CD8-positive, alpha-beta memory T cell (primary cell): ENCODE measurements at regions not wholly inside any gene's neighbourhood (a gene's known extent, or its start where the extent isn't known, plus 50 kb on each side); places are given as distances from the start of the nearest gene placed in this dataset.
A peak's percentile ranks its signal among the peaks of the same experiment; 100 is the strongest.
"Not testable (repeated sequence)": the region's sequence is repeated elsewhere in the genome, so short reads cannot be mapped to it uniquely, and the experiment has no call there.

Experiments used
- CTCF ChIA-PET: fragments of 350-600 bp; sonication (Branson Sonifier 250); formaldehyde crosslinking; loops from one replicate; lab custom pipeline; 2021; ENCODE audit warnings: antibody characterized with exemption; lab: Charles Lee
- POLR2A ChIA-PET: fragments of 350-600 bp; sonication (Branson Sonifier 250); formaldehyde crosslinking; loops from one replicate; lab custom pipeline; 2021; ENCODE audit warnings: antibody characterized with exemption; lab: Charles Lee
- DNase-seq, 5 donors: peaks; one replicate each; pipeline versions ENCODE4 v3.0.0 to v3.0.0-alpha.2; 2020 to 2022; ENCODE audit warnings: mixed read lengths in 1 of 5
- H3K27ac ChIP-seq: one replicate; pipeline ENCODE4 v1.7.0; 2013; ENCODE audit warnings: low read depth, mild to moderate bottlenecking, low read length, moderate library complexity
- H3K27me3 ChIP-seq: 2 replicates; pipeline ENCODE4 v1.7.0; 2013; ENCODE audit warnings: low read length, mild to moderate bottlenecking; ENCODE audit not compliant: insufficient read depth, poor library complexity, severe bottlenecking
- H3K36me3 ChIP-seq: 2 replicates; pipeline ENCODE4 v1.7.0; 2013; ENCODE audit warnings: mild to moderate bottlenecking, low read length, moderate library complexity; ENCODE audit not compliant: insufficient read depth
- H3K4me1 ChIP-seq: 2 replicates; pipeline ENCODE4 v1.7.0; 2013; ENCODE audit warnings: mild to moderate bottlenecking, low read length, moderate library complexity; ENCODE audit not compliant: insufficient read depth
- H3K4me3 ChIP-seq: 2 replicates; pipeline ENCODE4 v1.7.0; 2013; ENCODE audit warnings: mild to moderate bottlenecking, low read length
- H3K9me3 ChIP-seq: 2 replicates; pipeline ENCODE4 v1.7.0; 2013; ENCODE audit warnings: mild to moderate bottlenecking, low read length
- H3K27ac Mint-ChIP-seq, 8 donors: one replicate each; pipeline ENCODE4 v1.8.0; 2020 to 2021; ENCODE audit warnings: mixed read lengths in 8 of 8, mild to moderate bottlenecking in 6 of 8, inconsistent platforms in 3 of 8, moderate library complexity in 3 of 8
- H3K27me3 Mint-ChIP-seq, 2 donors: one replicate each; pipeline ENCODE4 v1.8.0; 2020 to 2021; ENCODE audit warnings: mixed read lengths in 2 of 2, mild to moderate bottlenecking in 1 of 2, moderate library complexity in 1 of 2
- H3K36me3 Mint-ChIP-seq, 3 donors: one replicate each; pipeline ENCODE4 v1.8.0; 2020 to 2021; ENCODE audit warnings: mixed read lengths in 3 of 3, inconsistent platforms in 1 of 3, mild to moderate bottlenecking in 1 of 3
- H3K4me1 Mint-ChIP-seq, 3 donors: one replicate each; pipeline ENCODE4 v1.8.0; 2020 to 2021; ENCODE audit warnings: mixed read lengths in 3 of 3, inconsistent platforms in 1 of 3, mild to moderate bottlenecking in 1 of 3
- H3K4me3 Mint-ChIP-seq, 7 donors: one replicate each; pipeline ENCODE4 v1.8.0; 2020 to 2021; ENCODE audit warnings: mixed read lengths in 7 of 7, mild to moderate bottlenecking in 6 of 7, moderate library complexity in 4 of 7, inconsistent platforms in 2 of 7
- H3K9me3 Mint-ChIP-seq, 5 donors: one replicate each; pipeline ENCODE4 v1.8.0; 2020 to 2022; ENCODE audit warnings: mixed read lengths in 5 of 5, mild to moderate bottlenecking in 3 of 5, moderate library complexity in 2 of 5, inconsistent platforms in 1 of 5

DNA sequence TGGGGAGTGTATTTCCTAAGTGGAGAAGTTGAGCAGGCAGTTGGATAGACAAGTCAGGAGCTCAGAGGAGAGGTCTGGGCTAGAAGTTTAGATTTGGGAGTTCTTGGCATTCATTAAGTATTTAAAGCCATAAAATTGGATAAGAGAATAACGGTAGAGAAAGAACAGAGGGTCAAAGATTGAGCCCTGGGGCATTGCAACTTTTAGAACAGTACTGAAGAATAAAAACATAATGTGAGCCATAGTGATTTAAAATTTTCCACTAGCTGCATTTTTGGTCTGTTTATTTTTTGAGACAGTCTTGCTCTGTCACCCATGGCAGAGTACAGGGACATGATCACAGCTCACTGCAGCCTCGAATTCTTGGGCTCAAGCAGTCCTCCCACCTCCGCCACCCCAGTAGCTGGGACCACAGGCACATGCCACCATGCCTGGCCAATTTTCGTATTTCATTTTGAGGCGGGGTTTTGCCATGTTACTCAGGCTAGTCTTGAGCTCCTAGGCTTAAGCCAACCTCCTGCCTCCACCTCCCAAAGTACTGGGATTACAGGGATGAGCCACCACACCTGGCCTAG is 85.9 kb upstream of the SOX13 start:
- Histone ChIP-seq H3K9me3 (no peaks in the 10 kb centered on the region), H3K4me1 (no peaks in the 10 kb centered on the region), H3K27ac (no peak overlapping the region), H3K4me3 (no peak overlapping the region), H3K27me3 (no peaks in the 10 kb centered on the region), H3K36me3 (no peaks in the 10 kb centered on the region)
- H3K27me3 Mint-ChIP-seq = peaks cover 1 to 14% of the 10 kb centered on the region in 2 donors
- no peaks in the 10 kb centered on the region for H3K9me3 Mint-ChIP-seq
- H3K4me1 Mint-ChIP-seq = peaks cover 0 to 2% (median 0%) of the 10 kb centered on the region in 3 donors
- H3K27ac Mint-ChIP-seq = no peak overlapping the region
- CTCF ChIA-PET = interaction anchor here (1.4 kb wide), 1 partner anchor 114 kb away, joined by 3 read pairs; no protein-coding TSS in a partner anchor
- no peaks in the 10 kb centered on the region for H3K36me3 Mint-ChIP-seq
- no peak overlapping the region for H3K4me3 Mint-ChIP-seq
- no peak for DNase-seq
- POLR2A ChIA-PET = no interaction called here

DNA sequence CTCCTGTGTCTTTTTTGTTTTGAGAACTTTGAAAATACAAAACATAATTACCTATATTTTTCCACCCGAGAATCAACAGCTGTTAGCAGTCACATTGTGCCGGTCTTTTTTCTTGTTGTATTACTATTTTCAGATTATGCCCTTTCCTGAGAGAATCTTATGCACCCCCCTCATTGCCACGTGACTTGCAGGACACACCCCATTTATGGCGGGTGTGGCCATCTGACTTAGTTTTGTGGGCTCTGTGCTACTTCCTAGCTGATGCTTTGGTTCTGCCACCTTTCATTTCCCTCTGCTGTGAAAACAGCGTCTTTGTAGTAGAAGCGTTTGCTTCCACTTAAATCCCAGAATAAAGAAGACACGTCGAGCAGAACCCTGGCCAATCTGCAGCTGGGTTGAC is 82.8 kb upstream of the SOX13 start:
- CTCF ChIA-PET = no interaction called here

DNA sequence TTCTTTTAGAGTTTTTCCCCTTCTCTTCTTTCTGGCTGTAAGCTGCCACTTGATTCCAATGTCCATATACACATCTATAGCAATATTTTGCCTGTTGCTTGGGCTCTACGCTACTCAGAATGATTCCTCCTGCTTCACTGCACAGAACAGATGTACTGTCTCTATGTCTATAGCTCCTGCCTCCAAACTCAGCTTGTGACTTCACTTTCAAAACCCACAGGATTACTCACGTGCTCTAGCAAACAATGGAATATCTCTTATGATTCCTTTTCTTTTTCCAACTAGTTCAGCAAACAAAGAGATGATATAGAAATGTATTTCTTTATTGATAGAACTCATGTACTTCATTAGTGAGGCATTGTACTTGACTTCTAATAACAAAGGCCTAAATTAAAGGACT is 80.5 kb upstream of the SOX13 start:
- Histone ChIP-seq H3K27ac (no peak overlapping the region), H3K9me3 (no peaks in the 10 kb centered on the region), H3K4me1 (no peaks in the 10 kb centered on the region), H3K36me3 (no peaks in the 10 kb centered on the region), H3K27me3 (no peaks in the 10 kb centered on the region), H3K4me3 (no peak overlapping the region)
- Mint-ChIP-seq H3K4me3 (no peak overlapping the region), H3K4me1 (peaks cover 0 to 2% (median 0%) of the 10 kb centered on the region in 3 donors), H3K27ac (no peak overlapping the region), H3K9me3 (no peaks in the 10 kb centered on the region), H3K36me3 (no peaks in the 10 kb centered on the region), H3K27me3 (peaks cover 5 to 39% of the 10 kb centered on the region in 2 donors)
- ChIA-PET POLR2A (no interaction called here), CTCF (no interaction called here)
- no peak for DNase-seq

More for the DNA sequence above, 82.8 kb upstream of the SOX13 start:
- Mint-ChIP-seq H3K4me3 (no peak overlapping the region), H3K9me3 (no peaks in the 10 kb centered on the region), H3K36me3 (no peaks in the 10 kb centered on the region), H3K27ac (no peak overlapping the region), H3K27me3 (peaks cover 0 to 28% of the 10 kb centered on the region in 2 donors), H3K4me1 (peaks cover 0 to 2% (median 0%) of the 10 kb centered on the region in 3 donors)
- Histone ChIP-seq H3K4me3 (no peak overlapping the region), H3K4me1 (no peaks in the 10 kb centered on the region), H3K9me3 (no peaks in the 10 kb centered on the region), H3K27me3 (no peaks in the 10 kb centered on the region), H3K27ac (no peak overlapping the region), H3K36me3 (no peaks in the 10 kb centered on the region)
- no peak for DNase-seq
- POLR2A ChIA-PET = no interaction called here

GRCh38 chr1:203993256-203993655 is 79.7 kb upstream of the SOX13 start:
- H3K4me3 Mint-ChIP-seq = no peak overlapping the region
- Histone ChIP-seq H3K36me3 (no peaks in the 10 kb centered on the region), H3K27ac (no peak overlapping the region), H3K4me3 (no peak overlapping the region), H3K27me3 (no peaks in the 10 kb centered on the region), H3K4me1 (no peaks in the 10 kb centered on the region), H3K9me3 (no peaks in the 10 kb centered on the region)
- ChIA-PET CTCF (no interaction called here), POLR2A (no interaction called here)
- no peak overlapping the region for H3K27ac Mint-ChIP-seq
- peaks cover 0 to 2% (median 0%) of the 10 kb centered on the region in 3 donors for H3K4me1 Mint-ChIP-seq
- H3K27me3 Mint-ChIP-seq = peaks cover 8 to 43% of the 10 kb centered on the region in 2 donors
- DNase-seq = no peak
- no peaks in the 10 kb centered on the region for H3K9me3 Mint-ChIP-seq
- H3K36me3 Mint-ChIP-seq = no peaks in the 10 kb centered on the region

DNA sequence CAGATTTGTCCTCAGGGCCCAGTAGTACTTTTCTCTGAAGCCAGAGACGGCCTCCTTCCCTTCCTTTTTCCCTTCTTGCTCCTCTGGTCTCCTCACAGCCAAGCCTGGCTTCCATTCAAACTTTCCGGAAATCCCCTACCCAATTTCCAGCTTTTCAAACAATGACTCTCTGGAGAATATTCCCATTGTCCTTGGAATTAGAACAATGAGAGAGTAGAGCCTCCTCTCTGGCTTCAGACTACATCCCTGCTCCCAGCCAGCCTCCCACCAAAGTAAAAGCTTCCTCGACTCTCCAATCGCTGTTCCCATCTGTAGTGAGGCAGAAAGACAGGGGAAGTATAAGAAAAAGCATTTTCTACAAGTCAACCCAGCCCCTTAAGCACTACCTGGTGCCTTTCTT is 77.7 kb upstream of the SOX13 start:
- H3K9me3 ChIP-seq = no peaks in the 10 kb centered on the region
- Mint-ChIP-seq H3K27me3 (peaks cover 8 to 43% of the 10 kb centered on the region in 2 donors), H3K9me3 (peaks cover 0 to 3% (median 1%) of the 10 kb centered on the region in 5 donors), H3K36me3 (peaks cover 0 to 5% (median 0%) of the 10 kb centered on the region in 3 donors), H3K4me3 (no peak overlapping the region), H3K27ac (no peak overlapping the region), H3K4me1 (peaks cover 0 to 2% (median 2%) of the 10 kb centered on the region in 3 donors)
- H3K4me1 ChIP-seq = no peaks in the 10 kb centered on the region
- no peaks in the 10 kb centered on the region for H3K36me3 ChIP-seq
- H3K4me3 ChIP-seq = no peak overlapping the region
- POLR2A ChIA-PET = no interaction called here
- CTCF ChIA-PET = no interaction called here
- DNase-seq = no peak
- H3K27ac ChIP-seq = no peak overlapping the region
- no peaks in the 10 kb centered on the region for H3K27me3 ChIP-seq

GRCh38 chr1:203996126-203996525 is 76.8 kb upstream of the SOX13 start:
- Mint-ChIP-seq H3K4me3 (no peak overlapping the region), H3K4me1 (peaks cover 6 to 11% (median 6%) of the 10 kb centered on the region in 3 donors), H3K9me3 (peaks cover 0 to 4% (median 2%) of the 10 kb centered on the region in 5 donors), H3K27ac (peak overlapping the region in 1 of 8 donors; percentile 85), H3K36me3 (peaks cover 0 to 5% (median 2%) of the 10 kb centered on the region in 3 donors), H3K27me3 (peaks cover 8 to 43% of the 10 kb centered on the region in 2 donors)
- Histone ChIP-seq H3K4me1 (no peaks in the 10 kb centered on the region), H3K4me3 (no peak overlapping the region), H3K9me3 (no peaks in the 10 kb centered on the region), H3K27me3 (no peaks in the 10 kb centered on the region), H3K36me3 (no peaks in the 10 kb centered on the region), H3K27ac (no peak overlapping the region)
- DNase-seq = no peak
- ChIA-PET CTCF (interaction anchor here (1.1 kb wide), 1 partner anchor 15 kb away, joined by 3 read pairs; no protein-coding TSS in a partner anchor), POLR2A (no interaction called here)

DNA sequence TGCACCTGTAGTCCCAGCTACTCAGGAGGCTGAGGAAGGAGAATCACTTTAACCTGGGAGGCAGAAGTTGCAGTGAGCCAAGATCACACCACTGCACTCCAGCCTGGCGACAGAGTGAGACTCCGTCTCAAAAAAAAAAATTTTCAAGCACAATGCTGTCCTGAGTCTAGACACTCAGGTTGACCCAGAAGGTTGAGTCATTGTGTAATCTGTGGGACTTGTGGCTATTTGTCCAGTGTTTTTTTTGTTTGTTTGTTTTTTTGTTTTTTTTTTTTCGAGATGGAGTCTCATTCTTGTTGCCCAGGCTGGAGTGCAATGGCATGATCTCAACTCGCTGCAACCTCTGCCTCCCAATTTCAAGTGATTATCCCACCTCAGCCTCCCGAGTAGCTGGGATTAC is 74.3 kb upstream of the SOX13 start:
- CTCF ChIA-PET, H3K9me3 ChIP-seq, DNase-seq, H3K9me3 Mint-ChIP-seq, POLR2A ChIA-PET, H3K4me3 Mint-ChIP-seq, H3K27ac ChIP-seq, H3K36me3 ChIP-seq, H3K4me1 ChIP-seq, H3K36me3 Mint-ChIP-seq, H3K4me3 ChIP-seq, H3K27ac Mint-ChIP-seq, H3K27me3 ChIP-seq: not testable (repeated sequence)
- Mint-ChIP-seq H3K4me1 (peaks cover 6 to 12% (median 6%) of the 10 kb centered on the region in 3 donors), H3K27me3 (peaks cover 8 to 32% of the 10 kb centered on the region in 2 donors)

GRCh38 chr1:203999618-204000017 is 73.3 kb upstream of the SOX13 start:
- Mint-ChIP-seq H3K36me3 (peaks cover 0 to 5% (median 2%) of the 10 kb centered on the region in 3 donors), H3K9me3 (peaks cover 0 to 4% (median 2%) of the 10 kb centered on the region in 5 donors)
- CTCF ChIA-PET = no interaction called here

More at GRCh38 chr1:203999618-204000017, 73.3 kb upstream of the SOX13 start:
- Histone ChIP-seq H3K27me3 (no peaks in the 10 kb centered on the region), H3K4me1 (no peaks in the 10 kb centered on the region), H3K4me3 (no peak overlapping the region), H3K36me3 (no peaks in the 10 kb centered on the region), H3K9me3 (no peaks in the 10 kb centered on the region), H3K27ac (no peak overlapping the region)
- no peak overlapping the region for H3K27ac Mint-ChIP-seq
- no peak overlapping the region for H3K4me3 Mint-ChIP-seq
- peaks cover 8 to 26% of the 10 kb centered on the region in 2 donors for H3K27me3 Mint-ChIP-seq
- no peak for DNase-seq
- POLR2A ChIA-PET = no interaction called here
- peaks cover 6 to 12% (median 6%) of the 10 kb centered on the region in 3 donors for H3K4me1 Mint-ChIP-seq
